Stimulated activated CD4-positive, alpha-beta T cell treated with anti-CD3 and anti-CD28 coated beads, TNF-alpha, amount 100 ng/mL, for 24 hours (primary cell): ENCODE measurements at regions not wholly inside any gene's neighbourhood (a gene's known extent, or its start where the extent isn't known, plus 50 kb on each side); places are given as distances from the start of the nearest gene placed in this dataset.

Source experiments
- DNase-seq, 3 experiments: peaks; one replicate each; pipeline ENCODE4 v3.0.0-alpha.2; 2020; ENCODE audit warnings: low read depth in 3 of 3

- no peak for DNase-seq
These were observed 402.6 kb upstream of the MKI67 start for GRCh38 chr10:128528781-128529180.

GRCh38 chr10:128529225-128529624 lies 403.0 kb upstream of the MKI67 start:
- no peak for DNase-seq

GRCh38 chr10:128530301-128530700 lies 404.1 kb upstream of the MKI67 start:
- no peak for DNase-seq

GRCh38 chr10:128530946-128531345 lies 404.7 kb upstream of the MKI67 start:
- no peak for DNase-seq

- DNase-seq, result no peak
These were observed 408.5 kb upstream of the MKI67 start for GRCh38 chr10:128534686-128535085.

- no peak for DNase-seq
These were observed 410.0 kb upstream of the MKI67 start for GRCh38 chr10:128536259-128536658.

- DNase-seq, result no peak
These were observed 411.7 kb upstream of the MKI67 start for GRCh38 chr10:128537834-128538330.

GRCh38 chr10:128538671-128539070 lies 412.4 kb upstream of the MKI67 start:
- no peak for DNase-seq

GRCh38 chr10:128539510-128540127 lies 413.4 kb upstream of the MKI67 start:
- DNase-seq, result no peak

- DNase-seq, result no peak
These were observed 414.0 kb upstream of the MKI67 start for GRCh38 chr10:128540128-128540762.

- no peak for DNase-seq
These were observed 414.8 kb upstream of the MKI67 start for GRCh38 chr10:128540781-128541761.

GRCh38 chr10:128541926-128542475 lies 415.8 kb upstream of the MKI67 start:
- DNase-seq, result no peak

GRCh38 chr10:128542659-128543058 lies 416.4 kb upstream of the MKI67 start:
- DNase-seq, result no peak

GRCh38 chr10:128543151-128543550 lies 416.9 kb upstream of the MKI67 start:
- DNase-seq, result no peak

- no peak for DNase-seq
These were observed 419.0 kb upstream of the MKI67 start for GRCh38 chr10:128545216-128545615.

- DNase-seq, result no peak
These were observed 420.5 kb upstream of the MKI67 start for GRCh38 chr10:128546651-128547165.

- DNase-seq, result no peak
These were observed 422.9 kb upstream of the MKI67 start for GRCh38 chr10:128549101-128549608.

GRCh38 chr10:128550045-128550444 lies 423.8 kb upstream of the MKI67 start:
- DNase-seq, result no peak

- no peak for DNase-seq
These were observed 425.3 kb upstream of the MKI67 start for GRCh38 chr10:128551475-128551874.

GRCh38 chr10:128553755-128554154 lies 427.5 kb upstream of the MKI67 start:
- DNase-seq, result no peak
